Right forelimb (tissue), 1 donor: ENCODE measurements at regions not wholly inside any gene's neighbourhood (a gene's known extent, or its start where the extent isn't known, plus 50 kb on each side); places are given as distances from the start of the nearest gene placed in this dataset.
"Not testable (repeated sequence)": the region's sequence is repeated elsewhere in the genome, so short reads cannot be mapped to it uniquely, and the experiment has no call there.

Experiments
- DNase-seq: peaks from one replicate; pipeline ENCODE4 v3.0.0-alpha.2; 2018

- no peak for DNase-seq
Observed at GRCh38 chr2:12434630-12435098, 282.1 kb upstream of the TRIB2 start.

GRCh38 chr2:12435430-12436222 is 281.1 kb upstream of the TRIB2 start:
- DNase-seq = no peak

DNA sequence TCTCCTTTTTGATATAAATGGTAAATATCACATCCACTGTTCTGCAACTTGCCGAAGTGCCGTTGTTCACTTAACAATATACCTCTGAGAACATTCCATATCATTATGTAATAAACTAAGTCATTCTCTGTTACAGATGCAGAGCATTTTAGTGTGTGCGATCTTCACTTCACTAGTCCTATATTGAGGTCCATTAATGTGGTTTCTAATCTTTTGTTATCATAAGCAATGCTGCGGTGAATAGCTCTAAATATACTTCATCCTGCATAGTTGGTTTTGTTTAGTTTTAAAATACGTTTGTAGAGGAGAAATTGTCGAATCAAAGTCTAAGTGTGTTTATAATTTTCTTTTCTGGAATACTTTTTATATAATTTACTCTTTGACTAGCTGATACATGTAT is 280.3 kb upstream of the TRIB2 start:
- no peak for DNase-seq

DNA sequence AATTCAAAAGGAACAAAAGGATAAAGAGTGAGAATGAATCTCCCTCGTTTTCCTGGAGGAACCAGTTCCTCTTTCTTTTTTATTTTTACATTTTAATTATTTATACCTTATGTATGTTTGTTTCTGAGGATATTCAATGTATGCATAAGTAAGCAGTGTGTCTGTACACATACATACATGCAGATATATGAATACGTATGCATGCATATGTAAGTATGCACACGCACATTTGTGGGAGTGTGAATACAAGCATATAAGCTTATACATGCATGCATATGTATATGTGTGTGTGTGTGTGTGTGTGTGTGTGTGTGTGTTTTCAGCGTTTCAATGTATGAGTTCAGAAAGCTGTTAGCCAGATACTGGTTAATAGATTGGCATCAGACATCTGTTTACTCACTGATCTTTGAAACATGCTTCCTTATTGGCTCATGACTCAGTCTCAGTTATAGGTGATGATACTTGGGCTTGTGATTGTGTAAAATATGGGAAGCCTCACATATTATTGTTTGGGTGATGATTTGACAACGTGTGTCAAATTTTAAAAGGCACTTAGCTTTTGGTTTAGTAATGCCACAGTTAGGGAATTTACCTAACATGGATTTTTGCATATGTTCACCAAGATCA is 279.7 kb upstream of the TRIB2 start:
- no peak for DNase-seq

GRCh38 chr2:12440731-12441130 is 276.0 kb upstream of the TRIB2 start:
- no peak for DNase-seq

- DNase-seq = no peak
Observed at GRCh38 chr2:12441750-12442475, 274.8 kb upstream of the TRIB2 start.

DNA sequence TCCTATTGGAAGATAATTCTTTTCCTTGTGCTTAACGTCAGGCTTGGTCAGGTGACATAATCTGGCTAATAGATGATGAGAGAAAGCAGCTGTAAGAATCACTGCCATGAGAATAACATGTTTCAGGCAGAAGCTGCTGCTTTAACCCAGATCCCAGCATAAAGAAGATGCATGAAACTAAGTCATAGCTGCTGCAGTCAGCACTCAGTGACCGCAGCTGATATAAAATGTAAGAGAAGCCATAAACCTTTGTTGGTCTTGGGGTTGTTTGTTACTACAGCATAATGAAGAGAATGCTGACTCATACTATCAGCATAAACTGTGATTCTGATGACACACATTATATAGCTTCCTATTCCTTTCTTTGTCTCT is 274.3 kb upstream of the TRIB2 start:
- DNase-seq = no peak

DNA sequence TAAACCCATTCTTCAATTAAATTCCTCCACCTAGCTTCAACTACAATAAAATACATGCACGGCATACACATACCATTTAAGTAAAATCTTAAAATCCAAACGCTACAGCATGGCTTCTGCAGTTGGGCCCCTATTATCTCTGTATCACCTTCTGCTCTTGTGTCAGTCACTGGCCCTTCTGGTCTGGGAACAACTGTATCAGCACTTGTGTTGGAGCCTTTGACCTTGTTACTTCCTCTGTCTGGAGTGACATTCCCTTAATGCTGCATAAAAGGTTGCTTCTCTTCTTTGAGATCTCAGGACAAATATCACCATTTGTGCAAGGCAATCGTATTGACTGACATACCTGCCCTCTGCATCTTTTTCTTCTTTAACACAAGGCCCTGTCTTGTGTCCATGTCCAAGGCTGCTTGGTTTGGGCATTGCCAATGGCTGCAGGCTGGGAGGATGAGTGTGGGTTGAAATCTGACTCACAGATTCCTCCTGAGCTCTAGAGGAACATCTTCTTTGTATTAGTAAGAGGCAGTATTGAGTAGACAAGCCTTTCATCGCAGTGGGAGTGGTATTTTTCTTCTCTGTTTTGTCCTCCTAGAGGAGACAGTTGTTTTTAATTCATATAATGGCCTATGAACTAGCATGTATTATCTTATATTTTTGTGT is 267.8 kb upstream of the TRIB2 start:
- no peak for DNase-seq

- DNase-seq = no peak
Observed at GRCh38 chr2:12451726-12452125, 265.0 kb upstream of the TRIB2 start.

DNA sequence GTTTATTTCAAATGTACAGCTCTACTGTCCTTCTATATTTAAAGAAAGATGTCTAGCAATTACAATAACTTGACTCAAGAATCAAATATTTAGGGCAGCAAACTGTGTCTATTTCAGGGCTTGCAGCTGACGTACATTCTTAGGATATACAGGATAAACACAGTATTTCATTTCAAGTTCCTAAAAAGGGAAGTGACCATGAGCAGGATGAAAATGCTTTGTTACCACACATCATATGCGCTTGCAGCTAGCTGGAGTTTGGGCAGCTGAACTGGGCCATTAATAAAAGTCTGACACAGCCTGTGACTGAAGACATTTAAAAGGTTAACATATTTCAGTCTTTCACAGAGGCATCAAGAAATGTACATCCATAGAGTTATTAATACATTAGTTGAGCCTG is 264.6 kb upstream of the TRIB2 start:
- DNase-seq = no peak

DNA sequence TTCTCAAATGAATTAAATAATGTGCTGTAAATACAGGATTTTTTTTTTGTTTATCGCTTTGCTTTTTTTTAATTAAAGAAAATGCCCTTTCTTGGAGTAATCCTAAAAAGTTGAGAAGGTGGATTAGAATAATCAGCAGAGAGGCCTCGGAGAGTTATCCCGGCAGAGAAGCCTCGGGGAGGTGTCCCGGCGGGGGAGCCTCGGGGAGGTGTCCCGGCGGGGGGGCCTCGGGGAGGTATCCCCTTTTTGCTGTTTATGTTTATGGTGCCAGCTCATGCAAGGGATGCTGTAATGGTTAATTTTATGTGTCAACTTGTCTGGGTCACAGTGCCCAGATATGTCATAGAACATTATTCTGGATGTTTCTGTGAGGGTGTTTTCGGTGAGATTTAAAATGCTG is 263.0 kb upstream of the TRIB2 start:
- no peak for DNase-seq

GRCh38 chr2:12455661-12456060 is 261.1 kb upstream of the TRIB2 start:
- no peak for DNase-seq

GRCh38 chr2:12456293-12457106 is 260.2 kb upstream of the TRIB2 start:
- no peak for DNase-seq

DNA sequence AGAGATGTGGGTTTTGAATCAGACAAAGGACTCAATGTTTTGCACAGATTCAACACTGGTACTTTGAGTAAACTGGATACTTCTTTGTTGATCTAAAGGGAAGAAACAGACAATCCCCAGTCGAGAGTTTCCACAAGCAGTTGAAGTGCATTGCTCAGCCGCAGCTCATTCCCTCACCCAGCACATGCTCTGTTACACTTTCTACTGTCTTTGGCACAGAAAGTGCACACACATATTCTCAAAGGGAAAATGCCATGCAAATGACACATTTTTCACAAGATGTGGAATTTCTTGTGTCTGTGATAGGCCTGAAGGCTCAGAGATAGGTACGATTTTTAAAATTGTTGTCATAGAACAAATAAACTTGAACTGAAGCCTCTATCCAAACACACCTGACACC is 258.9 kb upstream of the TRIB2 start:
- DNase-seq = no peak

DNA sequence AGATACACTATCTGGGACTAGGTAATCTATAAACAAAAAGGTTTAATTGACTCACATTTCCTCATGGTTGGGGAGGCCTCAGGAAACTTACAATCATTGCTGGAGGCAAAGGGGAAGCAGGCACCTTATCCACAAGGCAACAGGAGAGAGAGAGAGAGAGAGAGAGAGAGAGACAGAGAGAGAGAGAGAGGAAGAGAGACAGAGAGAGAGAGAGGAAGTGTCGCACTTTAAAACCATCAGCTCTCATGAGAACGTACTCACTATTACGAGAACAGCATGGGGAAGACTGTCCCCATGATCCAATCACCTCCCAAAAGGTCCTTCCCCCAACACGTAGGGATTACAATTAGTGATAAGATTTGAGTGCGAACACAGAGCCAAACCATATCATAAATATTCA is 253.5 kb upstream of the TRIB2 start:
- no peak for DNase-seq

- DNase-seq = no peak
Observed at GRCh38 chr2:12465631-12466135, 251.1 kb upstream of the TRIB2 start.

DNA sequence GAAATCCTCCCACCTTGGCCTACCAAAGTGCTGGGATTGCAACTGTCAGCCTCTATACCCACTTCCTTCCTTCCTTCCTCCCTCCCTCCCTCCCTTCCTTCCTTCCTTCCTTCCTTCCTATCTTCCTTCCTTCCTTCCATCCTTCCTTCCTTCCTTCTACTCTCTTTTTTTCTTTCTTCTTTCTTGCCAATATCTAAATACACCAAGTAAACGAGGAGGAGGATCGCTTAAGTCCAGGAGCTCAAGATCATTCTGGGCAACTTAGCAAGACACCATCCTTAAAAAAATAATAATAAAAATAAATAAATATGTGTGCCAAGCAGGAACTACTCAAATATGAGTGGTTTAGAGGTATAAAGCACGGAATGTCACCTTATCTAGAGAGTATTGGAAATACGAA is 249.4 kb upstream of the TRIB2 start:
- no peak for DNase-seq

DNA sequence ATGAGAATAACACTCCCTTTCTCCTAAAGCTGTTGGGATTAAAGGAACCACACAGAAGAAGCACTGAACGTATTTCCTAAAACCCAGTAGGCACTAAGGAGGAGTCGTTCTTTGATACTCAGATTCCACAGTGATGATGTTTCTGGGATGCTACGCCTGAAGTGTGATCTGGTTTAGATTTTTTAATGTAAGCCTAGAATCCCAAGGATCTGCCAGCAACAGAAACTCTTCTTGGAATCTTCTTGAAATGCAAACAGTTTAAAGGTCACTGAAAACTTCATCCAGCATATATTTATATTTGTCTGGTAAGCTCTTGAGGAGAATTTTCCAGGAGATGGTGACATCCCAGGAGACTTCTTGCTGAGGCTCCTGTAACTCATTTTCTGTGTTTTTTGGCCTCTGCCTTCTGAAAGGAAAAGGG is 247.6 kb upstream of the TRIB2 start:
- no peak for DNase-seq

- DNase-seq = not testable (repeated sequence)
Observed at GRCh38 chr2:12472265-12472664, 244.5 kb upstream of the TRIB2 start.

- no peak for DNase-seq
Observed at GRCh38 chr2:12478151-12479064, 238.3 kb upstream of the TRIB2 start.

DNA sequence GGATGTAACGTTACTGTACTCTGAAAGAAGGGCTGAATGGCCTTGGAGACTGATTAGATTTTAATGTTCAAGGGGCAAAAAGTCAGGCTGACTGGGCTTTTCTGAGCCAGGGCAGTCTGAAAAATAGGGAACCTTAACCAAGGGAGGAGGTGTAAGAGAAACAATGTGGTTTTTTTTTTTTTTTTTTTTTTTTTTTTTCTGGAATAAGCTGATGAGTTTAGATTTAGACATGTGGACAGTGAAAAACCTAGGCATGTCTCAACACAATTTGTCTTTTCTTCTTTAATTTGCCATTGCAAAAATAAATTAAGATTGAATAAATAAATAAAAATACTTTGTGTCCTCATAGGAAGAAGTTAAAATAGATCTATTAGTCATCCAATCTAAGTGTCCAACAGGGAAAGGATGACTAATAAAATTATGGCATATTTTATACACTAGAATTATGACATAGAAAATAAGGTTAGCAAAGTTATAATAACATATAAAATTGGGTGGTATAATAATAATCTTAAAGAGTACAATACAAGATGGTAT is 237.6 kb upstream of the TRIB2 start:
- DNase-seq = no peak
